MM.1S (cell line): ENCODE measurements at regions not wholly inside any gene's neighbourhood (a gene's known extent, or its start where the extent isn't known, plus 50 kb on each side); places are given as distances from the start of the nearest gene placed in this dataset.

Experiments
- DNase-seq: peaks from one replicate; pipeline ENCODE4 v3.0.0-alpha.2; 2015
- H2AFZ ChIP-seq: fragments of 300-600 bp; sonication (generic); 2 replicates; pipeline ENCODE4 v1.6.0; 2016; ENCODE audit warnings: antibody characterized with exemption, low read length
- H3F3A ChIP-seq: fragments of 300-600 bp; sonication (generic); 2 replicates; pipeline ENCODE4 v1.6.1; 2016; ENCODE audit warnings: mild to moderate bottlenecking, antibody characterized with exemption, low read length, moderate library complexity, mixed read lengths; ENCODE audit not compliant: insufficient read depth
- H3K27ac ChIP-seq: fragments of 300-600 bp; sonication (generic); 2 replicates; pipeline ENCODE4 v1.5.1; 2016; ENCODE audit warnings: mild to moderate bottlenecking, low read length
- H3K27me3 ChIP-seq: fragments of 300-600 bp; sonication (generic); replicated peaks from 2 replicates; pipeline ENCODE4 v1.6.0; 2016; ENCODE audit warnings: low read length; ENCODE audit not compliant: insufficient read depth
- H3K36me3 ChIP-seq: fragments of 300-600 bp; sonication (generic); replicated peaks from 2 replicates; pipeline ENCODE4 v1.6.1; 2016; ENCODE audit warnings: mild to moderate bottlenecking, low read length, mixed read lengths; ENCODE audit not compliant: insufficient read depth
- H3K4me1 ChIP-seq: fragments of 300-600 bp; sonication (generic); 2 replicates; pipeline ENCODE4 v1.6.1; 2016; ENCODE audit warnings: low read length, mixed read lengths
- H3K4me2 ChIP-seq: fragments of 300-600 bp; sonication (generic); 2 replicates; pipeline ENCODE4 v1.6.0; 2016; ENCODE audit warnings: low read depth, low read length
- H3K4me3 ChIP-seq: fragments of 300-600 bp; sonication (generic); 2 replicates; pipeline ENCODE4 v1.5.1; 2016; ENCODE audit warnings: low read length, mixed read lengths
- H3K79me2 ChIP-seq: fragments of 300-600 bp; sonication (generic); 2 replicates; pipeline ENCODE4 v1.6.1; 2016; ENCODE audit warnings: mixed run types, low read length, mixed read lengths
- H3K9ac ChIP-seq: fragments of 300-600 bp; sonication (generic); 2 replicates; pipeline ENCODE4 v1.6.1; 2016; ENCODE audit warnings: low read length, mixed read lengths
- H3K9me2 ChIP-seq: fragments of 300-600 bp; sonication (generic); replicated peaks from 2 replicates; pipeline ENCODE4 v1.6.1; 2016; ENCODE audit warnings: mild to moderate bottlenecking, low read length, mixed read lengths; ENCODE audit not compliant: insufficient read depth
- H3K9me3 ChIP-seq: fragments of 300-600 bp; sonication (generic); replicated peaks from 2 replicates; pipeline ENCODE4 v1.6.1; 2016; ENCODE audit warnings: mild to moderate bottlenecking, low read length, mixed read lengths; ENCODE audit not compliant: insufficient read depth
- H4K20me1 ChIP-seq: fragments of 300-600 bp; sonication (generic); 2 replicates; pipeline ENCODE4 v1.6.1; 2016; ENCODE audit warnings: mild to moderate bottlenecking, low read length, moderate library complexity, mixed read lengths; ENCODE audit not compliant: insufficient read depth
- EZH2 ChIP-seq: fragments of 300-600 bp; sonication (generic); optimal IDR thresholded peaks from 2 replicates; pipeline ENCODE3; 2017; ENCODE audit warnings: low read depth, mild to moderate bottlenecking, antibody characterized with exemption, low read length, mixed read lengths
- EZH2phosphoT487 ChIP-seq: fragments of 300-600 bp; sonication (generic); IDR thresholded peaks from 2 replicates; pipeline ENCODE4 v1.6.1; 2018; ENCODE audit warnings: antibody characterized with exemption, low read length
- TF ChIP-seq, protein P1 (sequence below): fragments of 300-600 bp; sonication (generic); IDR thresholded peaks from 2 replicates; pipeline ENCODE4 v1.5.1; 2016; ENCODE audit warnings: antibody characterized with exemption, low read length, mixed read lengths

DNA sequence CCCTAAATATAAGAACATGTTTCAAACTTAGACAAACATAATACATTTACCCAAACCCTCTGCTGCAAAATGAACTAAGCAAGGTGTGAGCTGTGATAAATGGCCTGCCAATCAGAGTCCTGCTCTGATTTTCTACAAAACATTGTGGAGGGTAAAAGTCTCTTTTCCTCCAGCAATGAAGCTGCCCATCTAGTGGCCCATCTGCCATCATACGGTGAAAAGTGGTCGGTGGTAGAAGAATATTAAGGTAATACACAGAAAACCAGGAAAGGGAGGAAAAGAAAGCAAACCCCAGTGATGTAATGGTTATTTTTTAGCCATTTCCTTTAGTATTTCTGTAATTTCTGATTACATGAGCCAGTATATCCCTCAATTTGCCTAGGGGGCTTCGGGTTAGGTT lies 838.1 kb downstream of the TBL1XR1 start:
- DNase-seq, result no peak
- no peaks in the 10 kb centered on the region for H4K20me1 ChIP-seq
- no peaks in the 10 kb centered on the region for H3K9me3 ChIP-seq
- no peaks in the 10 kb centered on the region for H3F3A ChIP-seq
- H3K27me3 ChIP-seq, result no peaks in the 10 kb centered on the region
- H3K4me2 ChIP-seq, result no peak overlapping the region
- no peaks in the 10 kb centered on the region for H3K4me1 ChIP-seq
- H3K27ac ChIP-seq, result no peak overlapping the region
- TF ChIP-seq EZH2 (no peak), EZH2phosphoT487 (no peak)
- TF ChIP-seq, protein P1, sequence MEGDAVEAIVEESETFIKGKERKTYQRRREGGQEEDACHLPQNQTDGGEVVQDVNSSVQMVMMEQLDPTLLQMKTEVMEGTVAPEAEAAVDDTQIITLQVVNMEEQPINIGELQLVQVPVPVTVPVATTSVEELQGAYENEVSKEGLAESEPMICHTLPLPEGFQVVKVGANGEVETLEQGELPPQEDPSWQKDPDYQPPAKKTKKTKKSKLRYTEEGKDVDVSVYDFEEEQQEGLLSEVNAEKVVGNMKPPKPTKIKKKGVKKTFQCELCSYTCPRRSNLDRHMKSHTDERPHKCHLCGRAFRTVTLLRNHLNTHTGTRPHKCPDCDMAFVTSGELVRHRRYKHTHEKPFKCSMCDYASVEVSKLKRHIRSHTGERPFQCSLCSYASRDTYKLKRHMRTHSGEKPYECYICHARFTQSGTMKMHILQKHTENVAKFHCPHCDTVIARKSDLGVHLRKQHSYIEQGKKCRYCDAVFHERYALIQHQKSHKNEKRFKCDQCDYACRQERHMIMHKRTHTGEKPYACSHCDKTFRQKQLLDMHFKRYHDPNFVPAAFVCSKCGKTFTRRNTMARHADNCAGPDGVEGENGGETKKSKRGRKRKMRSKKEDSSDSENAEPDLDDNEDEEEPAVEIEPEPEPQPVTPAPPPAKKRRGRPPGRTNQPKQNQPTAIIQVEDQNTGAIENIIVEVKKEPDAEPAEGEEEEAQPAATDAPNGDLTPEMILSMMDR, result no peak
- H3K36me3 ChIP-seq, result no peaks in the 10 kb centered on the region
- no peak overlapping the region for H3K4me3 ChIP-seq
- no peak overlapping the region for H2AFZ ChIP-seq
- H3K79me2 ChIP-seq, result no peaks in the 10 kb centered on the region
- H3K9ac ChIP-seq, result no peak overlapping the region
- no peaks in the 10 kb centered on the region for H3K9me2 ChIP-seq

DNA sequence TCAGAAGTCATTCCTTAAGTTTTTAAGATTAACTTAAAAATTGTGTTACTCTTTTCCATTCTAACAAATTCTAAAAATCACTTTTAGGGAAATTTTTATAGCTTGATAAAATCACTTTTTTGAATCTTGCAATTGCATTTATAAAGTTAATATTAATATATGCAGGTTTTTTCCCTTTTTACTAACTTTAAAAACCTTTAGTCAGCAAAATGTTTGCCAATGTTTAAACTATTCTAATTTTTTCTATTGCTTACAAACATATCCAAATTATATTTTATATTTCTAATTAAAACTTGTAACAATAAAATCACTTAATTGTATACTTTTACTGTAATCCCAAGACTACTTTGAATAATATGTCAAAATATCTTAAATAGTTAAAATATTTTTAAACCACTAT lies 839.4 kb downstream of the TBL1XR1 start:
- Histone ChIP-seq H3K79me2 (no peaks in the 10 kb centered on the region), H3K36me3 (no peaks in the 10 kb centered on the region), H2AFZ (no peak overlapping the region), H3K9me2 (no peaks in the 10 kb centered on the region), H3K4me2 (no peak overlapping the region), H3F3A (no peaks in the 10 kb centered on the region), H3K9me3 (no peaks in the 10 kb centered on the region), H3K9ac (no peak overlapping the region), H3K4me1 (no peaks in the 10 kb centered on the region), H3K27ac (no peak overlapping the region), H4K20me1 (no peaks in the 10 kb centered on the region), H3K27me3 (no peaks in the 10 kb centered on the region), H3K4me3 (no peak overlapping the region)
- no peak for DNase-seq
- no peak for TF ChIP-seq EZH2
- TF ChIP-seq, protein P1, result no peak
- no peak for TF ChIP-seq EZH2phosphoT487

DNA sequence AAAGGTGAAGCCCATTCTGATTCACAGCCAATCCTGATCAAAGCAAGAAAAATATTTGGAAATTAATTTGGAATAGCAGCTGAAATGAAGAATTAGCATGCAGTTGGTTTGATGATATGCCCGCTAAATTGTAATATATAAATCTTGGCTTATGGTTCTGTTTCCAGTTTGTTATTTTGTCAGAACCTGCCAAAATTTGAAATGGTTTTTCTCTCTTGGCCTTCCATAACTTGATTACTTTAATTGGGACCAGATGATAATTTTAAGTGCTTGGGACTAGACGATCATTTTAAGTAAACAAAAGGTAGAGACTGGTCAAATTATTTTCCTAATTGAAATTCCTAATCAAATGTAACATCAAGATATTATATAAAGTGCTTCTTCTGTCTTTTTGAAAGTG lies 842.4 kb downstream of the TBL1XR1 start:
- Histone ChIP-seq H3K9ac (no peak overlapping the region), H3K36me3 (no peaks in the 10 kb centered on the region), H3F3A (no peaks in the 10 kb centered on the region), H3K79me2 (no peaks in the 10 kb centered on the region), H2AFZ (no peak overlapping the region), H3K4me2 (no peak overlapping the region), H3K9me2 (no peaks in the 10 kb centered on the region), H3K4me3 (no peak overlapping the region), H3K4me1 (no peaks in the 10 kb centered on the region), H3K27me3 (no peaks in the 10 kb centered on the region), H3K9me3 (no peaks in the 10 kb centered on the region), H4K20me1 (no peaks in the 10 kb centered on the region), H3K27ac (no peak overlapping the region)
- no peak for DNase-seq
- TF ChIP-seq EZH2, result no peak
- TF ChIP-seq, protein P1, result no peak
- no peak for TF ChIP-seq EZH2phosphoT487
